OCI-LY1 (cell line): ENCODE measurements at regions not wholly inside any gene's neighbourhood (a gene's known extent, or its start where the extent isn't known, plus 50 kb on each side); places are given as distances from the start of the nearest gene placed in this dataset.

Source experiments
- H2AFZ ChIP-seq: fragments of 200-600 bp; sonication (generic), shearing (Covaris generic); 2 replicates; pipeline ENCODE4 v1.6.0; 2014; ENCODE audit warnings: antibody characterized with exemption, mild to moderate bottlenecking, low read length
- H3F3A ChIP-seq: fragments of 200-600 bp; sonication (generic), shearing (Covaris generic); 2 replicates; pipeline ENCODE4 v1.6.0; 2014; ENCODE audit warnings: mild to moderate bottlenecking, antibody characterized with exemption, low read length, moderate library complexity; ENCODE audit not compliant: insufficient read depth
- H3K27ac ChIP-seq: fragments of 200-600 bp; sonication (generic); 2 replicates; pipeline ENCODE4 v1.5.1; 2014; ENCODE audit warnings: low read length, mixed run types, mild to moderate bottlenecking, low read depth; ENCODE audit not compliant: poor library complexity, severe bottlenecking
- H3K27me3 ChIP-seq: fragments of 200-600 bp; sonication (generic); 2 replicates; pipeline ENCODE4 v1.6.0; 2014; ENCODE audit warnings: antibody characterized with exemption, mild to moderate bottlenecking, low read length, moderate library complexity; ENCODE audit not compliant: insufficient read depth
- H3K36me3 ChIP-seq: fragments of 200-600 bp; sonication (generic); 2 replicates; pipeline ENCODE4 v1.6.1; 2014; ENCODE audit warnings: mild to moderate bottlenecking, antibody characterized with exemption, low read length, moderate library complexity, mixed read lengths; ENCODE audit not compliant: insufficient read depth
- H3K4me1 ChIP-seq: fragments of 200-600 bp; sonication (generic); 2 replicates; pipeline ENCODE4 v1.5.1; 2014; ENCODE audit warnings: mild to moderate bottlenecking, low read length, moderate library complexity; ENCODE audit not compliant: insufficient read depth, severe bottlenecking
- H3K4me2 ChIP-seq: fragments of 200-600 bp; sonication (generic), shearing (Covaris generic); 2 replicates; pipeline ENCODE4 v1.6.1; 2014; ENCODE audit warnings: low read length
- H3K4me3 ChIP-seq: fragments of 200-600 bp; sonication (generic); 2 replicates; pipeline ENCODE4 v1.5.1; 2014; ENCODE audit warnings: low read length, low read depth, mild to moderate bottlenecking, mixed read lengths; ENCODE audit not compliant: poor library complexity, severe bottlenecking
- H3K79me2 ChIP-seq: fragments of 200-600 bp; shearing (Covaris generic); 2 replicates; pipeline ENCODE4 v1.6.1; 2016; ENCODE audit warnings: mixed run types, low read length, mixed read lengths; ENCODE audit not compliant: insufficient read depth
- H3K9ac ChIP-seq: fragments of 200-600 bp; sonication (generic), shearing (Covaris generic); 2 replicates; pipeline ENCODE4 v1.6.1; 2014; ENCODE audit warnings: mild to moderate bottlenecking, low read length, mixed read lengths
- H3K9me2 ChIP-seq: fragments of 200-600 bp; sonication (generic), shearing (Covaris generic); 2 replicates; pipeline ENCODE4 v1.6.1; 2014; ENCODE audit warnings: low read depth, mild to moderate bottlenecking, low read length, mixed read lengths
- H3K9me3 ChIP-seq: fragments of 200-600 bp; shearing (Covaris generic); 2 replicates; pipeline ENCODE4 v1.6.1; 2014; ENCODE audit warnings: low read length, mixed read lengths
- H4K20me1 ChIP-seq: fragments of 200-600 bp; sonication (generic), shearing (Covaris generic); 2 replicates; pipeline ENCODE4 v1.6.0; 2016; ENCODE audit warnings: mild to moderate bottlenecking, low read length; ENCODE audit not compliant: insufficient read depth
- CTCF ChIP-seq: fragments of 200-600 bp; sonication (generic), shearing (Covaris generic); IDR thresholded peaks from 2 replicates; pipeline ENCODE4 v1.5.1; 2017; ENCODE audit warnings: mild to moderate bottlenecking, antibody characterized with exemption, low read length, moderate library complexity, mixed read lengths
- EZH2 ChIP-seq: fragments of 200-600 bp; sonication (generic), shearing (Covaris generic); IDR thresholded peaks from 2 replicates; pipeline ENCODE4 v1.8.0; 2017; ENCODE audit warnings: borderline replicate concordance, mixed run types, mild to moderate bottlenecking, antibody characterized with exemption, low read length, moderate library complexity, mixed read lengths

- H3K79me2 ChIP-seq, result no peaks in the 10 kb centered on the region
- H3K9me2 ChIP-seq, result no peaks in the 10 kb centered on the region
- no peaks in the 10 kb centered on the region for H3K27me3 ChIP-seq
- no peaks in the 10 kb centered on the region for H4K20me1 ChIP-seq
- peak overlapping the region; percentile 96 for H3K27ac ChIP-seq
- peaks cover 70% of the 10 kb centered on the region for H3K4me1 ChIP-seq
- no peak overlapping the region for H2AFZ ChIP-seq
- peak overlapping the region; percentile 35 for H3K4me3 ChIP-seq
- H3K9ac ChIP-seq, result peak overlapping the region; percentile 56; the same call in 1 of the 2 replicates
- no peaks in the 10 kb centered on the region for H3K9me3 ChIP-seq
- H3K36me3 ChIP-seq, result no peaks in the 10 kb centered on the region
- H3F3A ChIP-seq, result no peaks in the 10 kb centered on the region
- TF ChIP-seq CTCF (no peak), EZH2 (no peak)
- peak overlapping the region; percentile 65 for H3K4me2 ChIP-seq
Observed at GRCh38 chr21:18460979-18461378, 57.4 kb upstream of the TMPRSS15 start.

- Histone ChIP-seq H3K36me3 (no peaks in the 10 kb centered on the region), H3K9me2 (no peaks in the 10 kb centered on the region), H3K27ac (peak overlapping the region; percentile 96), H3K9ac (0 out of 2 replicates have a peak overlapping the region, but pooled peaks have one; percentile 33), H3K9me3 (no peaks in the 10 kb centered on the region), H2AFZ (0 out of 2 replicates have a peak overlapping the region, but pooled peaks have one; percentile 19), H3K4me2 (no peak overlapping the region), H3F3A (no peaks in the 10 kb centered on the region), H3K27me3 (no peaks in the 10 kb centered on the region), H4K20me1 (no peaks in the 10 kb centered on the region), H3K4me1 (peaks cover 68% of the 10 kb centered on the region), H3K79me2 (no peaks in the 10 kb centered on the region), H3K4me3 (no peak overlapping the region)
- TF ChIP-seq EZH2 (no peak), CTCF (no peak)
Observed at GRCh38 chr21:18461743-18462142, 58.2 kb upstream of the TMPRSS15 start.

GRCh38 chr21:18467715-18468114, 64.1 kb upstream of the TMPRSS15 start:
- H3K36me3 ChIP-seq, result no peaks in the 10 kb centered on the region
- H4K20me1 ChIP-seq, result no peaks in the 10 kb centered on the region
- H3K79me2 ChIP-seq, result no peaks in the 10 kb centered on the region
- H3K4me3 ChIP-seq, result no peak overlapping the region
- no peaks in the 10 kb centered on the region for H3K9me3 ChIP-seq
- H3K27ac ChIP-seq, result peak overlapping the region; percentile 44
- H3K4me1 ChIP-seq, result peaks cover 40% of the 10 kb centered on the region
- no peaks in the 10 kb centered on the region for H3F3A ChIP-seq
- no peak for TF ChIP-seq CTCF
- TF ChIP-seq EZH2, result no peak
- no peak overlapping the region for H3K4me2 ChIP-seq
- no peak overlapping the region for H3K9ac ChIP-seq
- no peaks in the 10 kb centered on the region for H3K9me2 ChIP-seq
- peak overlapping the region; percentile 30; the same call in 1 of the 2 replicates for H2AFZ ChIP-seq
- H3K27me3 ChIP-seq, result no peaks in the 10 kb centered on the region
